CD4-positive, alpha-beta T cell (primary cell): ENCODE measurements at regions not wholly inside any gene's neighbourhood (a gene's known extent, or its start where the extent isn't known, plus 50 kb on each side); places are given as distances from the start of the nearest gene placed in this dataset.

Source experiments
- ATAC-seq: fragments of 200-7000 bp; cut with Tn5 transposase; one replicate; pipeline ENCODE4 v1.10.0; 2022; ENCODE audit warnings: mild to moderate bottlenecking; ENCODE audit not compliant: poor library complexity
- CTCF ChIA-PET: fragments of 350-600 bp; sonication (Branson Sonifier 250); formaldehyde crosslinking; loops from one replicate; lab custom pipeline; 2021; ENCODE audit warnings: antibody characterized with exemption, inconsistent platforms; lab: Charles Lee
- POLR2A ChIA-PET: fragments of 350-600 bp; sonication (Branson Sonifier 250); formaldehyde crosslinking; loops from one replicate; lab custom pipeline; 2021; ENCODE audit warnings: antibody characterized with exemption, inconsistent platforms; lab: Charles Lee
- DNase-seq, 14 experiments: peaks; one replicate each; pipeline ENCODE4 v3.0.0-alpha.2; 2013 to 2020; ENCODE audit warnings: mixed read lengths in 2 of 14
- H3K27ac ChIP-seq, 2 donors: one replicate each; pipeline versions ENCODE4 v1.5.1 to v1.7.0; 2013; ENCODE audit warnings: low read length in 2 of 2, low read depth in 1 of 2, mild to moderate bottlenecking in 1 of 2
- H3K27me3 ChIP-seq, 2 experiments: 1 replicate in 1 of 2; 2 replicates in 1 of 2; pipeline versions ENCODE4 v1.6.1 to v1.7.0; 2013; ENCODE audit warnings: low read length in 2 of 2, control low read depth in 1 of 2, mild to moderate bottlenecking in 1 of 2, moderate library complexity in 1 of 2; ENCODE audit not compliant: insufficient read depth in 2 of 2, control insufficient read depth in 1 of 2
- H3K36me3 ChIP-seq: one replicate; pipeline ENCODE4 v1.6.1; 2013; ENCODE audit warnings: low read length, control low read depth; ENCODE audit not compliant: insufficient read depth
- H3K4me1 ChIP-seq: one replicate; pipeline ENCODE4 v1.6.1; 2013; ENCODE audit warnings: low read length, control low read depth; ENCODE audit not compliant: insufficient read depth
- H3K4me3 ChIP-seq: one replicate; pipeline ENCODE4 v1.5.1; 2013; ENCODE audit warnings: mild to moderate bottlenecking, low read length, moderate library complexity
- H3K9me3 ChIP-seq, 2 experiments: 1 replicate in 1 of 2; 2 replicates in 1 of 2; pipeline versions ENCODE4 v1.6.1 to v1.7.0; 2013; ENCODE audit warnings: low read length in 2 of 2, mild to moderate bottlenecking in 2 of 2, control low read depth in 1 of 2, moderate library complexity in 1 of 2; ENCODE audit not compliant: control insufficient read depth in 1 of 2, insufficient read depth in 1 of 2
- H3K27ac Mint-ChIP-seq: one replicate; pipeline ENCODE4 v1.8.0; 2020; ENCODE audit warnings: mixed read lengths
- H3K27me3 Mint-ChIP-seq: one replicate; pipeline ENCODE4 v1.8.0; 2021; ENCODE audit warnings: mixed read lengths
- H3K36me3 Mint-ChIP-seq: one replicate; pipeline ENCODE4 v1.8.0; 2021; ENCODE audit warnings: low read depth, mixed read lengths
- H3K4me1 Mint-ChIP-seq: one replicate; pipeline ENCODE4 v1.8.0; 2021; ENCODE audit warnings: low read depth, mixed read lengths
- H3K4me3 Mint-ChIP-seq: one replicate; pipeline ENCODE4 v1.8.0; 2020; ENCODE audit warnings: mild to moderate bottlenecking, mixed read lengths
- H3K9me3 Mint-ChIP-seq: one replicate; pipeline ENCODE4 v1.8.0; 2020; ENCODE audit warnings: mixed read lengths
- intact Hi-C, 2 experiments: fragments of 100-400 bp; cut with DNase I in 1 of 2; cut with micrococcal nuclease in 1 of 2; formaldehyde crosslinking; loops; one replicate each; pipeline versions ENCODE4 v1.15.1 to v1.9.0; 2023 to 2025; cut with DNase I, micrococcal nuclease
- TF ChIP-seq, protein P1 (sequence below): fragments of 200-600 bp; IDR thresholded peaks from one replicate; pipeline ENCODE4 v1.8.0; 2022; ENCODE audit warnings: antibody characterized with exemption, mild to moderate bottlenecking

DNA sequence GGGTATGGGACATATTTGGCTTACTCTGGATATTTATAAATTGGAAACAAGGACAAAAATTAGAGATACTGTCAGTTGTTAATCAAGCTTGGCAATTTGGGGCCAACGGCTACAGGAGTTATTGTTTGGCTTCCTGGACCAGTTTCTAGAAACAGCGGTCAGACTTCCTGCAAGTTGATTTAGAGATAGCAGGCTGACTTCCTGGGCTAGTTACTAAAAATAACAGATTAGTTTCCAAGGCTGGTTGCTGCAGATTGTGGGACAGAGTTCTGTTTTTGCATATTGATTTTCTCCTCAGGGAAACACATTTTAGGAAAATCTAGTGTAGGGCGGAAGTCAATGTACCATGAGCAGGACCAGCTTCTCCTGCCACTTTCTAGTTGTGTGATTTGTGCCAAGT, 144.0 kb upstream of the TMPO start:
- peaks cover 11% of the 10 kb centered on the region for H3K4me1 Mint-ChIP-seq
- POLR2A ChIA-PET, result no interaction called here
- Histone ChIP-seq H3K4me1 (no peaks in the 10 kb centered on the region), H3K4me3 (no peak overlapping the region), H3K27ac (no peak overlapping the region), H3K36me3 (no peaks in the 10 kb centered on the region), H3K9me3 (no peaks in the 10 kb centered on the region), H3K27me3 (peaks cover 0 to 8% of the 10 kb centered on the region in 2 experiments)
- ATAC-seq, result no peak
- H3K9me3 Mint-ChIP-seq, result no peaks in the 10 kb centered on the region
- intact Hi-C loops, result no loop called here
- CTCF ChIA-PET, result no interaction called here
- TF ChIP-seq, protein P1, sequence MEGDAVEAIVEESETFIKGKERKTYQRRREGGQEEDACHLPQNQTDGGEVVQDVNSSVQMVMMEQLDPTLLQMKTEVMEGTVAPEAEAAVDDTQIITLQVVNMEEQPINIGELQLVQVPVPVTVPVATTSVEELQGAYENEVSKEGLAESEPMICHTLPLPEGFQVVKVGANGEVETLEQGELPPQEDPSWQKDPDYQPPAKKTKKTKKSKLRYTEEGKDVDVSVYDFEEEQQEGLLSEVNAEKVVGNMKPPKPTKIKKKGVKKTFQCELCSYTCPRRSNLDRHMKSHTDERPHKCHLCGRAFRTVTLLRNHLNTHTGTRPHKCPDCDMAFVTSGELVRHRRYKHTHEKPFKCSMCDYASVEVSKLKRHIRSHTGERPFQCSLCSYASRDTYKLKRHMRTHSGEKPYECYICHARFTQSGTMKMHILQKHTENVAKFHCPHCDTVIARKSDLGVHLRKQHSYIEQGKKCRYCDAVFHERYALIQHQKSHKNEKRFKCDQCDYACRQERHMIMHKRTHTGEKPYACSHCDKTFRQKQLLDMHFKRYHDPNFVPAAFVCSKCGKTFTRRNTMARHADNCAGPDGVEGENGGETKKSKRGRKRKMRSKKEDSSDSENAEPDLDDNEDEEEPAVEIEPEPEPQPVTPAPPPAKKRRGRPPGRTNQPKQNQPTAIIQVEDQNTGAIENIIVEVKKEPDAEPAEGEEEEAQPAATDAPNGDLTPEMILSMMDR, result no peak
- no peaks in the 10 kb centered on the region for H3K36me3 Mint-ChIP-seq
- DNase-seq, result peak in 1 of 14 experiments; percentile 11
- no peak overlapping the region for H3K27ac Mint-ChIP-seq
- peaks cover 71% of the 10 kb centered on the region for H3K27me3 Mint-ChIP-seq
- no peak overlapping the region for H3K4me3 Mint-ChIP-seq

DNA sequence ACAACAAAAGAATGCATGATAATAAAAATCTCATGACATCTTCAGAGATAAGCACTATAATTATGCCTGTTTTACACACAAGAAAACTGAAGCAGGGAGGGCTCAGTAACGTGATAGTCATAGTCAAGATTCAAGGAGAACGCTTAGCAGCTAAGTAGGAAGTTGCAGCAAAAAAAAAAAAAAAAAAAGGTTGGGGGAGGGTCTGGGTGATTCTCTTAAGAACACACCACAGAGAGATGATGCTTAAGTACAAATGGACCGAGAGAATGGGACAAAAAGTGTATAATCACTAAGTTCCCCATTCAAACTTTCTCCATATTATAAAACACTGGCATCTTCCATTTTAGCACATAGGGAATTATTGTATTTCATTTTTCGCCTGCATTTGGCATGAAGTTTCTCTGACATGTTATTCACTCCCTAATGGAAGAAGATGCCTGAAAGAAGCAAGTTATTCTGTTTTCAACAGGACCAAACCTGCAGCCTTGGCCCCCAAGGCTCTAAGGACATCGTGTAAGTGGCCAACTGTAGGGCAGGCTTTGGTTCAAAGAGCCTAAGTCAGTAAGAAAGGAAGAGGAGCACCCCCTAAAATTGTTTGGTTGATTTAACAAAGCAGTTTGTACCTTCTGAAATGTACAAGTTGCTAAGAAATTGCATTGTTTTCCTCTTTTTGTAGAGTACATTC, 142.9 kb upstream of the TMPO start:
- intact Hi-C loops, result no loop called here
- POLR2A ChIA-PET, result no interaction called here
- H3K4me3 Mint-ChIP-seq, result no peak overlapping the region
- no peaks in the 10 kb centered on the region for H3K9me3 Mint-ChIP-seq
- TF ChIP-seq, protein P1, result no peak
- no peak for DNase-seq
- H3K4me3 ChIP-seq, result no peak overlapping the region
- peaks cover 11% of the 10 kb centered on the region for H3K4me1 Mint-ChIP-seq
- H3K27me3 Mint-ChIP-seq, result peaks cover 70% of the 10 kb centered on the region
- H3K27ac ChIP-seq, result no peak overlapping the region
- H3K27me3 ChIP-seq, result peaks cover 0 to 8% of the 10 kb centered on the region in 2 experiments
- H3K4me1 ChIP-seq, result no peaks in the 10 kb centered on the region
- H3K36me3 ChIP-seq, result no peaks in the 10 kb centered on the region
- ATAC-seq, result no peak
- CTCF ChIA-PET, result no interaction called here
- H3K27ac Mint-ChIP-seq, result no peak overlapping the region
- H3K36me3 Mint-ChIP-seq, result no peaks in the 10 kb centered on the region
- no peaks in the 10 kb centered on the region for H3K9me3 ChIP-seq

DNA sequence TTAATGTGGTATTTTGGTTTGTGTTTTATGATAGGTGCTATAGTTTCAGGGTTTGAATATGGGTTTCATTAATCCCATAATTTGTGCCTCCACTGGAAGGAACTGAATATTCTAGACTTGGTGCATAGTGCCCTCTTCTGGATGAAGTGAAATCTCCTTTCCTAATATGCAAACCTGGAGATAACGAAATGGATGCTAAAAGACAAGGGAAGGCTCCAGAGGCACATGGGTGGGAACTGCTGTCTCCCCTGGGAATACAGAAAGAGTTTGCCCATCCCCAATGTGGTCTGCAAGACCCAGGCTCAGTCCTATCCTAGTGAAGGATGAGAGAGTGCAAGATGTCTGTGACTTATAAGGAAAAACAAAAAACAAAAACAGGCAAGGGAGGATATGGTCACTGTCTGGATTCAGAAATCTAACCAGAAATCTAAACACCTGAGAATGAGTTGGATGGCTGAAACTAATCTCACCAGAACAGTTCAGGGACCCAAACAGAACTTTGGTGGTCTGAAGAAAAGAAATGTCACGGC, 142.3 kb upstream of the TMPO start:
- TF ChIP-seq, protein P1, result peak; percentile 18
- H3K9me3 Mint-ChIP-seq, result no peaks in the 10 kb centered on the region

More for the DNA sequence above, 142.3 kb upstream of the TMPO start:
- Mint-ChIP-seq H3K27ac (no peak overlapping the region), H3K4me1 (peaks cover 11% of the 10 kb centered on the region), H3K4me3 (no peak overlapping the region), H3K36me3 (no peaks in the 10 kb centered on the region), H3K27me3 (peaks cover 66% of the 10 kb centered on the region)
- CTCF ChIA-PET, result no interaction called here
- no peaks in the 10 kb centered on the region for H3K4me1 ChIP-seq
- ATAC-seq (no peak), DNase-seq (peak in 2 of 14 experiments; percentile 12 to 13)
- no peak overlapping the region for H3K4me3 ChIP-seq
- POLR2A ChIA-PET, result no interaction called here
- no peak overlapping the region for H3K27ac ChIP-seq
- H3K9me3 ChIP-seq, result no peaks in the 10 kb centered on the region
- H3K27me3 ChIP-seq, result peaks cover under 1 to 7% of the 10 kb centered on the region in 2 experiments
- H3K36me3 ChIP-seq, result no peaks in the 10 kb centered on the region
- intact Hi-C loops, result no loop called here
